Retinal pigment epithelial cell (primary cell): ENCODE measurements at regions not wholly inside any gene's neighbourhood (a gene's known extent, or its start where the extent isn't known, plus 50 kb on each side); places are given as distances from the start of the nearest gene placed in this dataset.

Experiments
- DNase-seq: peaks from one replicate; pipeline ENCODE4 v3.0.0-alpha.2; 2010; ENCODE audit warnings: low read depth
- H3K4me3 ChIP-seq: 2 replicates; pipeline ENCODE4 v1.5.1; 2011; ENCODE audit warnings: mild to moderate bottlenecking, low read length, control low read depth, moderate library complexity
- TF ChIP-seq, protein P1 (sequence below): conservative IDR thresholded peaks from 2 replicates; pipeline ENCODE4 v1.5.1; 2011; ENCODE audit warnings: low read depth, low read length, control low read depth, inconsistent platforms

DNA sequence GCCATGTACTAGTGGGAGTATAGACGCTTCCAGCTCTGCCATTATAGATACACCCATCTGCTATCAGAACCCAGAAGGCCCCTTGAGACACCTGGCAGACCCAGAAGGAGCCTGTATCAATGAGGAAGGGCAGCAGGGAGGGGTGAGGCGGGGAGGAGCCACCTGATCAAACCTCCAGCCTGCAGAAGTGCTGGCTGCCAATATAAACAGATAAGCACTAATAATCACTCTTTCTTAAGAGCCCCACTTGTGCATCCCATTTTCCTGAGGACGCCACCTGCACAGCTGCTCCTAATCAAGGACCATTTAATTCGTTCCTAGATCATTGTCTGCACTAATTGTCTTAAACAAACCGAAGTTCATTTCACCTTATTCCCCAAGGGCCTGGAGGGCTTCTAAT is 75.0 kb upstream of the NEK6 start:
- DNase-seq: no peak
- TF ChIP-seq, protein P1, sequence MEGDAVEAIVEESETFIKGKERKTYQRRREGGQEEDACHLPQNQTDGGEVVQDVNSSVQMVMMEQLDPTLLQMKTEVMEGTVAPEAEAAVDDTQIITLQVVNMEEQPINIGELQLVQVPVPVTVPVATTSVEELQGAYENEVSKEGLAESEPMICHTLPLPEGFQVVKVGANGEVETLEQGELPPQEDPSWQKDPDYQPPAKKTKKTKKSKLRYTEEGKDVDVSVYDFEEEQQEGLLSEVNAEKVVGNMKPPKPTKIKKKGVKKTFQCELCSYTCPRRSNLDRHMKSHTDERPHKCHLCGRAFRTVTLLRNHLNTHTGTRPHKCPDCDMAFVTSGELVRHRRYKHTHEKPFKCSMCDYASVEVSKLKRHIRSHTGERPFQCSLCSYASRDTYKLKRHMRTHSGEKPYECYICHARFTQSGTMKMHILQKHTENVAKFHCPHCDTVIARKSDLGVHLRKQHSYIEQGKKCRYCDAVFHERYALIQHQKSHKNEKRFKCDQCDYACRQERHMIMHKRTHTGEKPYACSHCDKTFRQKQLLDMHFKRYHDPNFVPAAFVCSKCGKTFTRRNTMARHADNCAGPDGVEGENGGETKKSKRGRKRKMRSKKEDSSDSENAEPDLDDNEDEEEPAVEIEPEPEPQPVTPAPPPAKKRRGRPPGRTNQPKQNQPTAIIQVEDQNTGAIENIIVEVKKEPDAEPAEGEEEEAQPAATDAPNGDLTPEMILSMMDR: no peak
- no peak overlapping the region for H3K4me3 ChIP-seq

DNA sequence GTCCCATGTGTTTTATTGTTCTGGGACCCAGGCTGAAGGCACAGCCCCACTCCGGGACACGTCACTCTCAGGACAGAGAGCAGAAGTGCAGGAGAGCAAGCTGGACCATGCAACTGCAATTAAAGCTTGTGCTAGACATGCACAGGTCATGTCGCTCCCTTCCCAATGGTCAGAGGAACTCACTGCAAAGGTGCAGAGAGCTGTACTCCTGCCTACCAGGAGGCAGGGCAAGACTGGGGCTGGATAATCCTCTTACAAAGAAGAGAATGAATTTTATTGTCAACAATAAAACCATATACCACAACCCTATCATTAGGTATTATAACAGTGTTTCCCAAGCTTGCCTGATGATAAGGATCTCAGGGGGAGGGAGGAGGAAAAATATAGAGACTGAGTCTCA is 74.0 kb upstream of the NEK6 start:
- DNase-seq: no peak
- TF ChIP-seq, protein P1: no peak
- H3K4me3 ChIP-seq: no peak overlapping the region

DNA sequence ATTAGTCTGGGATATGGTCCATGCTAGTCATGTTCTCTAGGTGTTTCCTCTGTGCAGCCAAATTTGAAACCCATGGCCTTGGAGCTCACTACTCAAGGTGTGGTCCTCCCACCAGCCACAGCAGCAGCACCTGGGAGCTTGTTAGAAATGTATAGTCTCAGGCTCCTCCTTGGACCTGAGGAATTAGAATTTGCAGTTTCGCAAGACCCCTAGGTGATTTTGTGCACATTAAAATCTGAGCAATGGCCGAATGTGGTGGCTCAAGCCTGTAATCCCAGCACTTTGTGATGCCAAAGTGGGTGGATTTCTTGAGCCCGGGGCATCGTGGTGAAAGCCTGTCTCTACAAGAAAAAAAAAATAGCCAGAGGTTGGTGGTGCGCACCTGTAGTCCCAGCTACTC is 72.3 kb upstream of the NEK6 start:
- no peak overlapping the region for H3K4me3 ChIP-seq
- TF ChIP-seq, protein P1: no peak
- no peak for DNase-seq

GRCh38 chr9:124187311-124187710 is 70.4 kb upstream of the NEK6 start:
- DNase-seq: no peak
- TF ChIP-seq, protein P1: no peak
- no peak overlapping the region for H3K4me3 ChIP-seq

DNA sequence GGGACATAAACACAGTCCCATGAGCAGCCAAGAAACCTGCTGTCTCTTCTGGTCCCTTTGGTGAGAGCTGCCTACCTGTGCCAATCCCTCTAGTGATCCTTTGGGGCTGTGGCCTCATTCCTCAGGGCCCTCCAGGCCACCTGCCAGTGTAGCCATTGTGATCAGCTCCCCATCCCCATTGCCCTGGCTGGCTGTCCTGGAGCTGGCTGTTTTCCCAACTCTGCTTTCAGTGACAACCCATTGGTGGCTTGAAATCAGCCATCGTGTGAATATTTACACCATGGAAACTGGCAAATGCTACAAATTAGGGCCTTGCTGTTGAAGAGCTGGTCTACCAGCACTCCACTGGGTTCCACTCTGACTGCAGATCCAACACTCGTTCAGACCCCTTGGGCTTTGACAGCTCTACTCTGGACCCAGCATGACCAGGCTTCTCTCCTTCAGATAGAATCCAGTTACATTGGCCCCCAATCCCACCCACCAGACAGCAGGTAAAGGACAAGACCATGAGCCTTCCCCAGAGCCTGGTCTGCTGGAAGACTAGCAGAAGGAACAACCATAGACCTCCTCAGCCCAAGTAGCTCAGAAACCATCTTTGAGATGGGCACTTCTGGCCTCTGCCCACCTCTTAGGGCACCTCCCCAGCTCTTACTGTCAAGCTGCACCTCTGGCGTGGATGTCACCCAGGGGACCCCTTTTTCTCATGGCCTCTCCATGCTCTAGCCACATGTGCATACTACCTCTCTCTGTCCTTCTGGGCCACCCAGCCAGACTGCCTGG is 69.2 kb upstream of the NEK6 start:
- TF ChIP-seq, protein P1: no peak
- no peak overlapping the region for H3K4me3 ChIP-seq
- DNase-seq: no peak

GRCh38 chr9:124190761-124191160 is 67.0 kb upstream of the NEK6 start:
- TF ChIP-seq, protein P1: no peak
- no peak for DNase-seq
- no peak overlapping the region for H3K4me3 ChIP-seq

DNA sequence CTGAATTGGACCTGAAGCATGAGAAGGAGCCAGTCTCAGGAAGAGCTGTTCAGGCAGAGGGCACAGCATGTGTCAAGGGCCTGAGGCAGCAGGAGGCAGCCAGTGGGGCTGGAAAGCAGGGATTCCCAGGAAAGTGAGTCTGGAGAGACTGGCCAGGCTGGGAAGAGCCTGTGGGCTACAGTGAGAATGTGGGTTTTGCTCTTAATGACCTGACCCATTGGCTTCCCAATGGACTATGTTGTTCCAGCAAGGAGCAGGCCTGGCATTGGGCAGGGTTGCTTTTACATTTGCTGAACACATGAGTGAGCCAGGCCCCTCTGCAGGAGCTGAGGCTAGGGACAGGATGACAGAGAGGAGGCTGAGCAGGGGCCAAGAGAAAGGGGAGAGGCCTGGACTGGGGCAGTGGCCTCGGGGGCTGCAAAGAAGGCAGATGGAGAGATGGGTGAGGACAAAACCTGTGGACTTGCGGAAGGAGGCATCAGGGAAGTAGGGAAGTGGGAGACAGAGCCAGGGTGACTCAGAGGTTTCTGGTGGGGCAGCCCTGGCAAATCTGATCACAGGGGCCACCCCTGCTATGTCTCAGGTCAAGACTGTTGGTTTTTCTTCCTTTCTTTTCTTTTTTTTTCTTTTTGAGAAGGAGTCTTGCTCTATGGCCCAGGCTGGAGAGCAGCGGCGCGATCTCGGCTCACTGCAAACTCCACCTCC is 65.9 kb upstream of the NEK6 start:
- H3K4me3 ChIP-seq: no peak overlapping the region
- TF ChIP-seq, protein P1: no peak
- no peak for DNase-seq
